ENCODE measurements at regions not wholly inside any gene's neighbourhood (a gene's known extent, or its start where the extent isn't known, plus 50 kb on each side); places are given as distances from the start of the nearest gene placed in this dataset.

DNA sequence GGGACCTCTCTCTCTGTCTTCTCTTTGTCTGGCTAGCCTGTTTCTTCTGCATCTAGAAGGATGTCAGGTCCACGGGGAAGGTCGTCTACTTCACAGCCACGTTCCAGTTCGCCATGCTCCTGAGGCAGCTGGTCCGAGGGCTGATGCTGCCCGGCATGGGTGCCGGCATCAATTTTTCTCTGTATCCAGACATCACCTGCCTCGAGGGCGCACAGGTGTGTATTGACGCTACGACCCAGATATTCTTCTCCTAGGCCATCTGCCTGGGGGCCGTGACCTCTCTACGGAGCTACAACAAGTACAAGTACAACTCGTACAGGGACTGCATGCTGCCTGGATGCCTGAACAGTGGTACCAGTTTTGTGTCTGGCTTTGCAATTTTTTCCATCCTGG lies 841.6 kb upstream of the TMPRSS15 start:
- no peak for DNase-seq (ENCODE audit: low spot score)
- intact Hi-C loops (cut with micrococcal nuclease; ENCODE audit: unreplicated experiment), result no loop called here
- no peak overlapping the region for H3K4me3 ChIP-seq (ENCODE audit: low read depth, low read length, poor library complexity, severe bottlenecking)
- ChIA-PET CTCF (ENCODE audit: unreplicated experiment) (no interaction called here), POLR2A (no interaction called here)
- H3K9me3 ChIP-seq (ENCODE audit: low read length), result peaks cover 37% of the 10 kb centered on the region; the same call in 1 of the 2 replicates
- no peaks in the 10 kb centered on the region for H3K4me1 ChIP-seq (ENCODE audit: insufficient read depth, low read length, poor library complexity, severe bottlenecking)
- no peak for TF ChIP-seq EZH2phosphoT487 (IDR thresholded peaks at IDR 0.05; ENCODE audit: borderline replicate concordance, low read depth, low read length)
- TF ChIP-seq, protein P1, sequence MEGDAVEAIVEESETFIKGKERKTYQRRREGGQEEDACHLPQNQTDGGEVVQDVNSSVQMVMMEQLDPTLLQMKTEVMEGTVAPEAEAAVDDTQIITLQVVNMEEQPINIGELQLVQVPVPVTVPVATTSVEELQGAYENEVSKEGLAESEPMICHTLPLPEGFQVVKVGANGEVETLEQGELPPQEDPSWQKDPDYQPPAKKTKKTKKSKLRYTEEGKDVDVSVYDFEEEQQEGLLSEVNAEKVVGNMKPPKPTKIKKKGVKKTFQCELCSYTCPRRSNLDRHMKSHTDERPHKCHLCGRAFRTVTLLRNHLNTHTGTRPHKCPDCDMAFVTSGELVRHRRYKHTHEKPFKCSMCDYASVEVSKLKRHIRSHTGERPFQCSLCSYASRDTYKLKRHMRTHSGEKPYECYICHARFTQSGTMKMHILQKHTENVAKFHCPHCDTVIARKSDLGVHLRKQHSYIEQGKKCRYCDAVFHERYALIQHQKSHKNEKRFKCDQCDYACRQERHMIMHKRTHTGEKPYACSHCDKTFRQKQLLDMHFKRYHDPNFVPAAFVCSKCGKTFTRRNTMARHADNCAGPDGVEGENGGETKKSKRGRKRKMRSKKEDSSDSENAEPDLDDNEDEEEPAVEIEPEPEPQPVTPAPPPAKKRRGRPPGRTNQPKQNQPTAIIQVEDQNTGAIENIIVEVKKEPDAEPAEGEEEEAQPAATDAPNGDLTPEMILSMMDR (conservative IDR thresholded peaks at IDR 0.05; ENCODE audit: low read length), result no peak
- H3K4me2 ChIP-seq (ENCODE audit: low read length), result no peak overlapping the region
- H3K36me3 ChIP-seq (ENCODE audit: insufficient read depth, low read length), result no peaks in the 10 kb centered on the region
- no peaks in the 10 kb centered on the region for H3K9me2 ChIP-seq (ENCODE audit: insufficient read depth, low read length)
- H3K79me2 ChIP-seq (ENCODE audit: insufficient read depth, low read depth, low read length), result no peaks in the 10 kb centered on the region
- H3K27ac ChIP-seq (ENCODE audit: low read depth, low read length, poor library complexity, severe bottlenecking), result no peak overlapping the region
- H2AFZ ChIP-seq (ENCODE audit: low read length), result no peak overlapping the region
- BruUV-seq (replicated peaks), result no TSS peak
- H4K20me1 ChIP-seq (ENCODE audit: insufficient read depth, low read length), result no peaks in the 10 kb centered on the region

DNA sequence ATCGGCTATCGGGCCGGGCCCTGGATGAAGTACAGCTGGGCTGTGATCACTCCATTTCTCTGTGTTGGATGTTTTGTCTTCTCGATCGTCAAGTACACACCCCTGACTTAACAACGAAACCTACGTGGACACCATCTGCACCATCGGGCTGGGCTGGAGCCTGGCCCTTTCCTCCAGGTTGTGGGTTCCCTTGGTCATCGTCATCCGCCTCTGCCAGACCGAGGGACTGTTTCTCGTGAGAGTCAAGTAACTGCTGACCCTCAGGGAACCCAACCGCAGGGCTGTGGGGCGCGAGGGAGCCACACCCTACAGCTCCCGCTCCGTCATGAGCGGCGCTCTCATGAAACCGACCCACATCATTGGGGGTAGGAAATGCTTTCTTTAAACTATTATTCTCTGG lies 842.4 kb upstream of the TMPRSS15 start:
- Histone ChIP-seq H3K27ac (ENCODE audit: low read depth, low read length, poor library complexity, severe bottlenecking) (no peak overlapping the region), H3K9me2 (ENCODE audit: insufficient read depth, low read length) (no peaks in the 10 kb centered on the region), H3K4me3 (ENCODE audit: low read depth, low read length, poor library complexity, severe bottlenecking) (no peak overlapping the region), H3K9me3 (ENCODE audit: low read length) (peaks cover 36% of the 10 kb centered on the region; the same call in 1 of the 2 replicates), H3K36me3 (ENCODE audit: insufficient read depth, low read length) (no peaks in the 10 kb centered on the region), H3K79me2 (ENCODE audit: insufficient read depth, low read depth, low read length) (no peaks in the 10 kb centered on the region), H4K20me1 (ENCODE audit: insufficient read depth, low read length) (no peaks in the 10 kb centered on the region), H2AFZ (ENCODE audit: low read length) (no peak overlapping the region), H3K4me2 (ENCODE audit: low read length) (no peak overlapping the region), H3K4me1 (ENCODE audit: insufficient read depth, low read length, poor library complexity, severe bottlenecking) (no peaks in the 10 kb centered on the region)
- CTCF ChIA-PET (ENCODE audit: unreplicated experiment), result no interaction called here
- DNase-seq (ENCODE audit: low spot score), result no peak
- POLR2A ChIA-PET, result no interaction called here
- no peak for TF ChIP-seq EZH2phosphoT487 (IDR thresholded peaks at IDR 0.05; ENCODE audit: borderline replicate concordance, low read depth, low read length)
- TF ChIP-seq, protein P1 (conservative IDR thresholded peaks at IDR 0.05; ENCODE audit: low read length), result no peak
- intact Hi-C loops (cut with micrococcal nuclease; ENCODE audit: unreplicated experiment), result no loop called here
- no TSS peak for BruUV-seq (replicated peaks)

DNA sequence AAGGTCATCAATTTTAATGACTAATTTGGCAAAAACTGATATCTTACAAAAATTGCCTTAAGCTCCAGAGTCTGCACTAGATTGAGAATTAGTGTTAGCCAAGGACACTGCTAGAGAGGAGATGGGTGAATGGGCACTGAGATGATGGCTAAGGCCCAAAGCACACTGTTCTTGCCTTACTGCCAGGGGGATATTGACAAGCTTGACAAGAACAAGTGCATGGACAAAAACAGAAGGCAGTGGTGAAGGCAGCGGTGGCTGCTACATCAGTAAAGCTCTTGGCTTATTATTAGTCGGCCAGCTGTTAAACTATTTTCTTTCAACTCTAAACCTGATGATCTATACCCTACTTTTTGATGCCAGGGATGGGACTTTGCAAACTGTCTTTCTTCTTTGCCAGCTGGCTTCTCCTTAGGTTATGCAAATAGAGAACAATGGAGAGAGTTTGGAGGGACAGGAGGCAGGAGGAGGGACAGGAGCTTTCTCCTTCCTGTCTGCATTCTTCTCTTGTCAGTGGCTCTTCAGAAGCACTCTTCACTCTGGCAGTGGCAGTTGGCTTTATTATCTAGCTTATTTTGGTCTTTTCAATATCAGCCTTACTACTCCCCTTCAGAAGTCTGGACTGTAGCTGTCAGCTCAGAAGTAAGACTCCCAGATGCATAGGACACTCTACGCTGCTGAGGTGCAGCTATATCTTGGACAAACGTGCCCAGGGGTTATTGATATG lies 853.5 kb upstream of the TMPRSS15 start:
- ChIA-PET CTCF (ENCODE audit: unreplicated experiment) (no interaction called here), POLR2A (interaction anchor here (0.6 to 1.0 kb wide), 2 partner anchors 35 to 274 kb away, joined by 3 to 5 read pairs; no protein-coding TSS in a partner anchor)
- no TSS peak for BruUV-seq (replicated peaks)
- Histone ChIP-seq H3K36me3 (ENCODE audit: insufficient read depth, low read length) (no peaks in the 10 kb centered on the region), H3K4me3 (ENCODE audit: low read depth, low read length, poor library complexity, severe bottlenecking) (no peak overlapping the region), H2AFZ (ENCODE audit: low read length) (no peak overlapping the region), H3K79me2 (ENCODE audit: insufficient read depth, low read depth, low read length) (no peaks in the 10 kb centered on the region), H3K9me3 (ENCODE audit: low read length) (peaks cover 15% of the 10 kb centered on the region; the same call in 1 of the 2 replicates), H3K4me2 (ENCODE audit: low read length) (no peak overlapping the region), H3K27ac (ENCODE audit: low read depth, low read length, poor library complexity, severe bottlenecking) (no peak overlapping the region), H3K9me2 (ENCODE audit: insufficient read depth, low read length) (no peaks in the 10 kb centered on the region), H4K20me1 (ENCODE audit: insufficient read depth, low read length) (no peaks in the 10 kb centered on the region), H3K4me1 (ENCODE audit: insufficient read depth, low read length, poor library complexity, severe bottlenecking) (no peaks in the 10 kb centered on the region)
- intact Hi-C loops (cut with micrococcal nuclease; ENCODE audit: unreplicated experiment), result no loop called here
- DNase-seq (ENCODE audit: low spot score), result no peak
- TF ChIP-seq, protein P1 (conservative IDR thresholded peaks at IDR 0.05; ENCODE audit: low read length), result no peak
- TF ChIP-seq EZH2phosphoT487 (IDR thresholded peaks at IDR 0.05; ENCODE audit: borderline replicate concordance, low read depth, low read length), result no peak

Data from OCI-LY7 (cell line).